ENCODE measurements at regions not wholly inside any gene's neighbourhood (a gene's known extent, or its start where the extent isn't known, plus 50 kb on each side); places are given as distances from the start of the nearest gene placed in this dataset.

DNA sequence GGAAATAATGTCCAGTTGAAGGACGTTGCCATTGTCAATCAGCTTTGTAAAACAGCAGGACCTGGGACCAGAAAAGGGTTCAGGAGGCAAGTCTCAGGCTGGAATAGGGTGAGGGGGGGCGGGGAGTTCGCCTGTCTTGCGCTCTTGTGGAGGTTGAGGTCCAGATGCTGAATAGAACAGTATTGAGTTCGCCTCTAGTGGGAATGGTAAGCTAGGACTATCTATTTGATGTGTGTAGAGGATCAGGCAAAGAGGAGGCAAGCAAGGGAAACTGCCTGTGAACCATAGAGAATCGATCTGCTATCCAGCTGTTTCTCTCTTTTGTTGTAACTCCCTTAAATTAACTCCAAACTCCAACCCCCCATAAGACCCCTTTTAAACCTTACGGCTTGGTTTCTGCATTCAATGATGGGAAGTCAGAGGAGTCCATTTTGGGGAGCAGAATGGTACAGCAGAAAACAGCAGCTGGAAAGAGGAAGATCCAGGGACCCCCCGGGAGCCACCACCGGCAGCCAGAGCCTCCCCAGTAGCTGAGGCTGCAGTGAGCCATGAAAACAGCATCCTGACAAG is 133.7 kb downstream of the SLC28A3 start:
- 87% methylated on average over 4 of the region's 9 CpGs; no CpG with 5 or more reads in 1 of the 2 experiments for WGBS, 2 experiments (ENCODE audit: extremely low coverage in 2 of 2, insufficient read length in 1 of 2)
- no peak overlapping the region for H4K5ac ChIP-seq (ENCODE audit: low read depth, low read length)
- no peak overlapping the region for H3K14ac ChIP-seq (replicated peaks; ENCODE audit: low read depth, low read length)
- BruUV-seq (replicated peaks) = no TSS peak
- no peak overlapping the region for H4K91ac ChIP-seq (ENCODE audit: insufficient read depth, low read depth, low read length)
- H2BK5ac ChIP-seq (ENCODE audit: low read depth, low read length, poor library complexity, severe bottlenecking) = no peak overlapping the region
- H3K9ac ChIP-seq (ENCODE audit: low read depth, low read length) = no peak overlapping the region
- TF ChIP-seq SMC3 (IDR thresholded peaks at IDR 0.05; ENCODE audit: low read depth, low read length) = no peak
- no peak for TF ChIP-seq FOS (IDR thresholded peaks at IDR 0.05; ENCODE audit: low read depth, low read length)
- TF ChIP-seq, protein P1, sequence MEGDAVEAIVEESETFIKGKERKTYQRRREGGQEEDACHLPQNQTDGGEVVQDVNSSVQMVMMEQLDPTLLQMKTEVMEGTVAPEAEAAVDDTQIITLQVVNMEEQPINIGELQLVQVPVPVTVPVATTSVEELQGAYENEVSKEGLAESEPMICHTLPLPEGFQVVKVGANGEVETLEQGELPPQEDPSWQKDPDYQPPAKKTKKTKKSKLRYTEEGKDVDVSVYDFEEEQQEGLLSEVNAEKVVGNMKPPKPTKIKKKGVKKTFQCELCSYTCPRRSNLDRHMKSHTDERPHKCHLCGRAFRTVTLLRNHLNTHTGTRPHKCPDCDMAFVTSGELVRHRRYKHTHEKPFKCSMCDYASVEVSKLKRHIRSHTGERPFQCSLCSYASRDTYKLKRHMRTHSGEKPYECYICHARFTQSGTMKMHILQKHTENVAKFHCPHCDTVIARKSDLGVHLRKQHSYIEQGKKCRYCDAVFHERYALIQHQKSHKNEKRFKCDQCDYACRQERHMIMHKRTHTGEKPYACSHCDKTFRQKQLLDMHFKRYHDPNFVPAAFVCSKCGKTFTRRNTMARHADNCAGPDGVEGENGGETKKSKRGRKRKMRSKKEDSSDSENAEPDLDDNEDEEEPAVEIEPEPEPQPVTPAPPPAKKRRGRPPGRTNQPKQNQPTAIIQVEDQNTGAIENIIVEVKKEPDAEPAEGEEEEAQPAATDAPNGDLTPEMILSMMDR (conservative IDR thresholded peaks at IDR 0.05; ENCODE audit: low read depth, low read length) = no peak
- no peak for TF ChIP-seq CEBPB (IDR thresholded peaks at IDR 0.05; ENCODE audit: low read depth, low read length)
- TF ChIP-seq, protein P2, sequence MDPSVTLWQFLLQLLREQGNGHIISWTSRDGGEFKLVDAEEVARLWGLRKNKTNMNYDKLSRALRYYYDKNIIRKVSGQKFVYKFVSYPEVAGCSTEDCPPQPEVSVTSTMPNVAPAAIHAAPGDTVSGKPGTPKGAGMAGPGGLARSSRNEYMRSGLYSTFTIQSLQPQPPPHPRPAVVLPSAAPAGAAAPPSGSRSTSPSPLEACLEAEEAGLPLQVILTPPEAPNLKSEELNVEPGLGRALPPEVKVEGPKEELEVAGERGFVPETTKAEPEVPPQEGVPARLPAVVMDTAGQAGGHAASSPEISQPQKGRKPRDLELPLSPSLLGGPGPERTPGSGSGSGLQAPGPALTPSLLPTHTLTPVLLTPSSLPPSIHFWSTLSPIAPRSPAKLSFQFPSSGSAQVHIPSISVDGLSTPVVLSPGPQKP (IDR thresholded peaks at IDR 0.05; ENCODE audit: borderline replicate concordance, low read depth, low read length) = no peak
- TF ChIP-seq RAD21 (IDR thresholded peaks at IDR 0.05; ENCODE audit: low read length) = no peak
- no peak for TF ChIP-seq MXI1 (IDR thresholded peaks at IDR 0.05; ENCODE audit: borderline replicate concordance, low read depth, low read length)
- no peak for TF ChIP-seq BHLHE40 (IDR thresholded peaks at IDR 0.05; ENCODE audit: low read depth, low read length)
- TF ChIP-seq RCOR1 (IDR thresholded peaks at IDR 0.05; ENCODE audit: insufficient replicate concordance, low read length) = no peak
- no peak for TF ChIP-seq POLR2A (IDR thresholded peaks at IDR 0.05; ENCODE audit: low read depth, low read length)
- no peaks in the 10 kb centered on the region for H3K9me3 ChIP-seq (ENCODE audit: control insufficient read depth, insufficient read depth, low read length)
- H3K36me3 ChIP-seq (ENCODE audit: control insufficient read depth, insufficient read depth, low read length) = no peaks in the 10 kb centered on the region
- no peak overlapping the region for H2BK15ac ChIP-seq (ENCODE audit: low read depth, low read length)
- H2AFZ ChIP-seq (replicated peaks; ENCODE audit: low read length, poor library complexity) = no peak overlapping the region
- no peaks in the 10 kb centered on the region for H3K4me1 ChIP-seq (ENCODE audit: control insufficient read depth, insufficient read depth, low read length)
- ATAC-seq (ENCODE audit: low read depth) = no peak
- POLR2A ChIA-PET (ENCODE audit: unreplicated experiment) = no interaction called here
- CTCF ChIA-PET = no interaction called here
- DNase-seq = no peak
- no peak overlapping the region for H3K56ac ChIP-seq (ENCODE audit: extremely low read depth, insufficient read depth, low read length)
- intact Hi-C loops (cut with micrococcal nuclease) = loop anchor here (2.0 kb wide), 1 partner anchor 24 kb away; no protein-coding TSS in a partner anchor
- no peak overlapping the region; the same call in 1 of the 2 replicates for H3K27ac ChIP-seq (ENCODE audit: insufficient read depth, low read length)
- no peak overlapping the region for H2BK120ac ChIP-seq (ENCODE audit: low read depth, low read length)
- H3K79me1 ChIP-seq (ENCODE audit: low read depth in 1 of 2, low read length in 2 of 2) = no peaks in the 10 kb centered on the region
- in situ Hi-C loops (cut with MboI; ENCODE audit: low sequenced_read_pairs) = no loop called here
- H2AK5ac ChIP-seq (ENCODE audit: low read depth, low read length) = no peak overlapping the region
- no peak overlapping the region for H3K23ac ChIP-seq (ENCODE audit: low read depth, low read length)
- H4K8ac ChIP-seq (ENCODE audit: low read depth in 2 of 2, low read length in 2 of 2) = no peak overlapping the region
- no peaks in the 10 kb centered on the region for H3K9me1 ChIP-seq (ENCODE audit: insufficient read depth, low read length)
- no peaks in the 10 kb centered on the region for H4K20me1 ChIP-seq (ENCODE audit: insufficient read depth, low read length)
- H3K4me2 ChIP-seq (ENCODE audit: low read depth, low read length) = no peak overlapping the region; the same call in 1 of the 2 replicates
- dilution Hi-C loops (cut with HindIII; ENCODE audit: low sequenced_read_pairs, unreplicated experiment) = no loop called here
- H3K4ac ChIP-seq (ENCODE audit: low read depth, low read length) = no peak overlapping the region
- H2AK9ac ChIP-seq (replicated peaks; ENCODE audit: low read depth, low read length, poor library complexity) = peak overlapping the region; percentile 48
- H3K18ac ChIP-seq (ENCODE audit: low read depth, low read length) = no peak overlapping the region; the same call in 1 of the 2 replicates
- H3K4me3 ChIP-seq (ENCODE audit: insufficient read depth, low read depth, low read length) = no peak overlapping the region
- no peak overlapping the region for H2BK20ac ChIP-seq (ENCODE audit: low read depth, low read length)
- H3K27me3 ChIP-seq (ENCODE audit: control insufficient read depth, insufficient read depth, low read length) = peaks cover 3% of the 10 kb centered on the region; the same call in 1 of the 2 replicates
